OCI-LY3 (cell line): ENCODE measurements at regions not wholly inside any gene's neighbourhood (a gene's known extent, or its start where the extent isn't known, plus 50 kb on each side); places are given as distances from the start of the nearest gene placed in this dataset.

Experiments used
- EZH2phosphoT487 ChIP-seq: fragments of 200-600 bp; shearing (Covaris generic); IDR thresholded peaks from 2 replicates; pipeline ENCODE4 v1.6.1; 2018; ENCODE audit warnings: antibody characterized with exemption, mixed run types, low read depth
- TF ChIP-seq, protein P1 (sequence below): fragments of 200-600, 300-600 bp; sonication (generic); IDR thresholded peaks from 2 replicates; pipeline ENCODE4 v1.5.1; 2014; ENCODE audit warnings: antibody characterized with exemption, low read length, low read depth

DNA sequence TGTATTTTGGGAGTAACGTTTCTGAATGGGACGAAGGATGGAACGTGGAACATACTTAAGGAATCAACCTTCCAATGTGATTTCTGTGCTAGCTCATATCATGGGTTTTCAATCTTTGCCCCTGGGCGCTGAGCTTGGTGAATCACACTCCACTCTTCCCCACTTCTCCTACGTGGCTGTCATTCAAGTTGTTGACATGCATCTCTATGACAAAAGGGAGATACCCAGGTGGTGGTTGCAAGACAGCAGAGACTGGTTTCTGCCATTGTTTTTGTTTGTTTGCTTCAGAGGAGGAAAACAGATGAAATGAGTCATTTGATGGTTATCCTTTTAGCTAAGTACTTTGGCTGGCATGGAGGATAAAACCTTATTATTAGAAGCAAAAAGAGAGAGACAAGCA, 573.9 kb downstream of the GATA3 start:
- TF ChIP-seq, protein P1, sequence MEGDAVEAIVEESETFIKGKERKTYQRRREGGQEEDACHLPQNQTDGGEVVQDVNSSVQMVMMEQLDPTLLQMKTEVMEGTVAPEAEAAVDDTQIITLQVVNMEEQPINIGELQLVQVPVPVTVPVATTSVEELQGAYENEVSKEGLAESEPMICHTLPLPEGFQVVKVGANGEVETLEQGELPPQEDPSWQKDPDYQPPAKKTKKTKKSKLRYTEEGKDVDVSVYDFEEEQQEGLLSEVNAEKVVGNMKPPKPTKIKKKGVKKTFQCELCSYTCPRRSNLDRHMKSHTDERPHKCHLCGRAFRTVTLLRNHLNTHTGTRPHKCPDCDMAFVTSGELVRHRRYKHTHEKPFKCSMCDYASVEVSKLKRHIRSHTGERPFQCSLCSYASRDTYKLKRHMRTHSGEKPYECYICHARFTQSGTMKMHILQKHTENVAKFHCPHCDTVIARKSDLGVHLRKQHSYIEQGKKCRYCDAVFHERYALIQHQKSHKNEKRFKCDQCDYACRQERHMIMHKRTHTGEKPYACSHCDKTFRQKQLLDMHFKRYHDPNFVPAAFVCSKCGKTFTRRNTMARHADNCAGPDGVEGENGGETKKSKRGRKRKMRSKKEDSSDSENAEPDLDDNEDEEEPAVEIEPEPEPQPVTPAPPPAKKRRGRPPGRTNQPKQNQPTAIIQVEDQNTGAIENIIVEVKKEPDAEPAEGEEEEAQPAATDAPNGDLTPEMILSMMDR = no peak
- no peak for TF ChIP-seq EZH2phosphoT487
